GF-D8 (cell line): ENCODE measurements at regions not wholly inside any gene's neighbourhood (a gene's known extent, or its start where the extent isn't known, plus 50 kb on each side); places are given as distances from the start of the nearest gene placed in this dataset.

Experiments used
- DNase-seq: peaks from one replicate; lab custom pipeline; 2025; lab: John Stamatoyannopoulos, UW

GRCh38 chr12:67426067-67426466 is 156.9 kb downstream of the CAND1 start:
- no peak for DNase-seq

DNA sequence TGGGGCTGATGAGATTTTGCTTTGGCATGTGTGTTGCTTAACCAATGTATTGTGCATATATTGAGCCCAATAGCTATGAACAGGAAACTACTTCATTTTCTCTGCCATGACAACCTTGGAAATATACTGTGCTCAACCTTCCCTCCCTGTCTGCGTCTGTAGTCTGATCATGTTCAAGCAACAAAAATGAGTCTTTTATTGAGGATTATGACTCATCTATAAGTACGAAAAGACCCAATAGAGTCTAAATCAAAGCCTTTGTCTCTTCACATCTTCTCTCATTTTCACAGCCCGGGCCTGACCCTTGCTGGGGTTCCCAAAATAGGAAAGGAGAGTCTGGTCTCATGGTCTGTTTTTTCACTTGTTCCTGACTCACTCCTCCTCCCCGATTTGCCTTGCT is 158.2 kb downstream of the CAND1 start:
- no peak for DNase-seq

DNA sequence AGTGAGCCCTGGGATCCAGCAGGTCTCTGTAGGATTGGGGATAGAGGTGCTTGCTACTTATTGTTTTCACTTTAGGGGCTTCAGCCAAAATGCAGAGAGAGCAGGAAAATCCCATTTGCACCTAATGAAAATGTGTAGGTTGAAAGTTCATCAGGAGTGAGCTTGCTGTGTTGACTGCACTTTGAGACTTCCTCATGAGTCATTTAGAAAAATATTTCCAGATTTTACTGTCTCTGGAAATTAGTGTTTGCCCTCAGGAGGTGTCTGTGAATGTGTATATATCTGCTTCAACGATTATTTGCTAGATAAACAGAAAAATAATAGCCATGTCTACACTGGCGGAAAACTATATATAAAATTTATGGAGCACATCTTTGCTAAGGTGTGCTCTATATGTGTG is 159.3 kb downstream of the CAND1 start:
- no peak for DNase-seq

DNA sequence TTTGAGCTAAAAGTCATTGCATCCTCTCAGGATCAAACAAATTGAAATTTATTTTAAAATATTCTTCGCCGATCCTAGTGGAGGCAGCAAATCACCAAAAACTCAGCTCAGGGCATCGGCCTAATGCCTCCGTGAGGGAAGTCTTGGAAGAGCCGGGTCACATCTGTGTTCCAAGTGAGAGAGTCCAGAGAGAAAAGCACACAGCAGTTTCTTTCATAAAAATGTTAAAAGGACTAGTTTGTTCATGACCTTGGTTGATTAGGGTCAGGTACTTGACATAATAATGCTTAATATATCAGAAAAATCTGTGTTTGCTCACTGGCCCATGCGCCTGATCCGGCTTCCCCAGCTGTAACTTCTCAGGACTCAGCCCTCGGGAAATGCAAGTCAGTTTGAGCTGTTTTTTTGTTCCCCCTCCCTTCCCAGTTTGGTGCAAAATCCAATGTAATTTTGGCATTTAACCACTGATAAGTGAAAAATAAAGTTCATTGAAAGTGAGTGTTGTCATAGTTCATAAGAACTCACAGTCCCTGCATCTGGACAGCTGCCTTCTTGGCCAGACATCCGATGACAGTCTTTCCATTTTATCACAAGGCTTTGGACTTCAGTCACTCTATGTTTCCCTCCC is 161.7 kb downstream of the CAND1 start:
- no peak for DNase-seq

GRCh38 chr12:67431411-67432020 is 162.4 kb downstream of the CAND1 start:
- DNase-seq, result no peak

DNA sequence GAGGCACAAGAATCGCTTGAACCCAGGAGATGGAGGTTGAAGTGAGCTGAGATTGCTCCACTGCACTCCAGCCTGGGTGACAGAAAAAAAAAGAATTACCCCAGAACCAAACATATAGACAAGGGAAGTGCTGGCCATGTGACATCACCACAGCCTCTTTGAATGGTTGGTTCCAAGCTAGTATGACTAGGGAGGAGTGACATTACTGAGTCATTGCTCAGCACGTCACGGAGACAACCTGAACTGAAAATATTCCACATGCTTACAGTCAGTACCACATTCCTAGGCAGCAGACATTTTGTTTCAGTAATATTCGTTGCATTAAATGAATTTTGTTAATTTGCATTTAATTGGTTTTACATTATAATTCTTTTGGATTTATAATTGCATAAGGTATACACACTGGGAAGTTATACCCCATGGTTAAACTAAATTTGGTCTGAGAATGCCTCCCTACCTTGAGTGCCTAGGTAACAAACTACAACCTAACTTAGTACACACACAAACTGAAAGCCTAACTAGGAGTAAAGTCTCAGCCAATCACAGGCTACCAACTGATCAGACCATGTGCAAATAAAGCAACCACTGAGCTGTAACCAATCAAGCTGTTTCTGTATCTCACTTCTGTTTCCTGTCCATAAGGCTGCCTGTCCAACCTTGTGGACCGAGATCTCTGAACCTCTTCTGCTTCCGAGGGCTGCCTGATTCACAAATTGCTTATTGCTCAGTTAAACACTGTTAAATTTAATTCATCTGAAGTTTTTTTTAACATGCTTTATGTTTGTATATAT is 164.4 kb downstream of the CAND1 start:
- no peak for DNase-seq

GRCh38 chr12:67434671-67435370 is 165.7 kb downstream of the CAND1 start:
- DNase-seq, result no peak

GRCh38 chr12:67436230-67436629 is 167.1 kb downstream of the CAND1 start:
- DNase-seq, result no peak

GRCh38 chr12:67437011-67437410 is 167.9 kb downstream of the CAND1 start:
- no peak for DNase-seq

- no peak for DNase-seq
These were observed 170.5 kb downstream of the CAND1 start for GRCh38 chr12:67439611-67440010.

DNA sequence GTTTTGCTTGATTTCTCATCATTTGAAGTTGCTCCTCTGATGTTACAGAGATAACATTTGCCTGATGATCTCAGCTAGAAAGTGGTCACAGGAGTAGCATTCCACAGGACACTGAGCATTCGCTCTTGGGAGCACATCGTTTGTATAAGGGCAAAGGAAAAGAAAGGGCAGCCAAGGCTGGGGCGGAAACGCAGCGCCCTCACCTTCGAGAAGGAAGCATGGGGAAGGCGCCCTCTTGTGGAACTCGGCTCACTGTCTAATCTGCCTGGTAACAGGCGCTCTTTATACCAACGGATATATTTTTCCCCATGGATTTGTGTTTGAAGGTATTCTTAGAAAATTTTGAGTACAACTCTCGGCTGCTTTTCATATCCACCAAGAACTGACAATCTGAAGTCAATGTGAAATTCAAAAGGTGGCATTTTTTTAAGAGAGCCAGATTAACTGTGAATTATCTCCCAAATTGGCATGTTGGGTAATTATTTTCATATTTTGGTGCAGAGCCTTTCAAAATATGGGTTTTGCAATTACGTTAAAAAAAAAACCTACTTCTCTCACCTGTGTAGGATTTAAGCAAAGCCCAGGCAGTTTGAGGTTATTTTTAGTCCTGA is 172.7 kb downstream of the CAND1 start:
- no peak for DNase-seq

DNA sequence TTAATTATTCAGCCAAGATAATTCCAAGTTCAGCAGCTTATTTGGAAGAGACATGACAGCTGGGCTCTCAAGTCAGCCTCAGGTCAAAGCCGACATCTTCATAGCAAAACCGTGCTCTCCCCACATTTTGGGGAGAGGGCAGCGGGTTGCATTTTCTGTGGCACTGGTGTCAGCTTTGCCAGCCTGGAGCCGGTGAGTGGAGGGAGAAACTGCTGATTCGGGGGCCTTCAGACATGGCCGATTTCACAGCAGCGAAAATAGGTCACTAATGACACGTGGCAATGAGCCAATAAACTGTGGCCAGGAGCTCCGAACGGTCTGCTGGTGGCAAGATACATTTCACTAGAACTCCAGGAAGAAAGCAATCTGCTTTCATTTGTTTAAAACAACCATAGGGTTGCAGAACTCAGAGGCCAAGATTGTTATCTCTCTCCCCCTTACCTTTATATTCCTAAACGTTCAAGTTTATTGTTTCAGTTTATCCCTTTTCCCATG is 173.2 kb downstream of the CAND1 start:
- DNase-seq, result no peak

- DNase-seq, result no peak
These were observed 173.7 kb downstream of the CAND1 start for GRCh38 chr12:67442896-67443295.

DNA sequence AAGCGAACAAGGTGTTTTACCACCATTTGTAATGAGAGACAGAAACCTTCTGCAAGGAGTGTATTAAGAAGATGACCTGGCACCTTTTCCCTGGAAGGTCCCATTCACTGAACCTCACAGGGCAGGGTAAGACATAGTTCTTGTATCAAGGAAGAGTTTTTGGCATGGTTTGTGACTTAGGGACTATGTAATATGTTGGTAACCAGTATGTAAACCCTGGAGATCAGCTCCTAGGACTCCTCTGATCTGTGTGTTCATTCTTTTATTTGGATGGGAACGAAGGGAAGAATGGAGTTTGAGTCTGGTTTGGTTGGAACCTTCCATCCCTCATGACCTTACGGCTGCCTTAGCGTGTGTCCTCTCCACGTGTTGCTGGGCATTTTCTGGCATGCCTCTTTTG is 175.4 kb downstream of the CAND1 start:
- no peak for DNase-seq

GRCh38 chr12:67446716-67447115 is 177.6 kb downstream of the CAND1 start:
- DNase-seq, result no peak

GRCh38 chr12:67447180-67447579 is 178.0 kb downstream of the CAND1 start:
- no peak for DNase-seq

DNA sequence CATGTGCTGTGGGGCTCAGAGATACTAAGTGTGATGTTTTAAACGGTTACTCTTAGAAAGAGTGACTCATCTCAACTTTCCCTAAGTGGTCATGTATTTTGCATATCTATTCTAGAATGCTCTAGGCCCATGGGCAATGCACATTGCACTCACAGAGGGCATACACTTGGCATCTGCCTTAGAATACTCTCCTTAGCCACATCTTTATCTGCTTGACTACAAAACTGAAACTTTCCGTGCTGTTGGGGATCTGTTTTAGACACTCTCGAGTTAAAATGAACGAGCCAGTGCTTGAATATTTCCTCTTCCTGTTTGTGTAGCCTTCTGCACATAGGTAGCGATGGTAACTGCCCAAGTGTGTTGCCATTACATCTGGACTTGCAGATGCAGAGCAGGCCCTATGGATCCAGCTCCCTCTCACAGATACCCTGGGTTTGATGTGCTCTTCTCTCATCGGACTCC is 180.5 kb downstream of the CAND1 start:
- DNase-seq, result no peak

GRCh38 chr12:67450441-67450840 is 181.3 kb downstream of the CAND1 start:
- no peak for DNase-seq

DNA sequence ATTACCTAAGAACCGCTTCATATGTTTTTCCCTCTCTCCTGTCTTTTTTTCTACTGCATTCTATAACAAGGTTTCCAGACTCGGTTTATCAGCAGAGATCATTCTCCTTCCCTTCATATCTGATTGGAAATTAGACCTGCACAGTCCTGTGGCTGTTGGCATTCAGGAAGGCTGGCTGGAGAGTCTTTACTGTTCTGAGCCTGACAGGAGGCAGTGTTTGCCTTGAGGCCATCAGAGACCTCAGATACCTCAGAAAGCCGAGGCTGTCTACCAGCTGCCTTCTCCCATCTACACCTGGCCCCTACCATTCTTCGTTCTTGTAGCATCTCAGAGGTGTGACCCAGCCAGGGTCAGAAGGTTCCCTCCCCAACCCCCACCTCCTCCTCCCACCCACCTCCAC is 182.0 kb downstream of the CAND1 start:
- DNase-seq, result no peak

GRCh38 chr12:67452119-67452805 is 183.1 kb downstream of the CAND1 start:
- no peak for DNase-seq

DNA sequence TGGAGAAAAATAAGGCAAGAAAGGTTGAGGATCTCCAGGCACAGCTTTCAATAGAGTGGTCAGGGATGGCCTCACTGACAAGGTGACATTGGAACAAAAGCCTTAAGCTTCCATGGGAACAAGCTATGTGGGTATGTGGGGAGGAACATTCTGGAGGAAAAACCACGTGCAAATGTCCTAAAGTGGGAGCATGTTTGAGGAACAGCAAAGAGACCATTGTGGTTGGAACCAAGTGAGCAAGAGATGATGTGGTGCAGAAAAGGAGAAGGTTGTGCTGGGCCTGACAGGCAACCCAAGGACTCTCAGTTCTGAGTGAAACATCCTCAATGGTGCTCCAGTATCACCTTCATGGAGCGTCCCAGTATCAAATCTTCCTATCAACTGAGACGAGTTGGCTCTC is 184.0 kb downstream of the CAND1 start:
- no peak for DNase-seq
